Upper lobe of left lung (tissue), 6 donors: ENCODE measurements at regions not wholly inside any gene's neighbourhood (a gene's known extent, or its start where the extent isn't known, plus 50 kb on each side); places are given as distances from the start of the nearest gene placed in this dataset.

ENCODE experiments used
- ATAC-seq, 2 donors: fragments of 200-7000 bp; cut with Tn5 transposase; one replicate each; pipeline ENCODE4 v1.9.1; 2022; ENCODE audit warnings: mild to moderate bottlenecking in 2 of 2, moderate library complexity in 2 of 2; ENCODE audit not compliant: low FRiP score in 2 of 2
- DNase-seq, 2 donors: peaks; one replicate each; pipeline ENCODE4 v3.0.0-alpha.2; 2019 to 2020
- H3K27ac ChIP-seq, 4 donors: fragments of 200-600 bp; sonication (generic); one replicate each; pipeline ENCODE4 v1.5.1; 2016 to 2019
- H3K27me3 ChIP-seq, 4 donors: fragments of 200-600 bp; sonication (generic); one replicate each; pipeline ENCODE4 v1.5.1; 2017 to 2019
- H3K36me3 ChIP-seq, 4 donors: fragments of 200-600 bp; sonication (generic); one replicate each; pipeline ENCODE4 v1.5.1; 2016 to 2019
- H3K4me1 ChIP-seq, 4 donors: fragments of 200-600 bp; sonication (generic); one replicate each; pipeline ENCODE4 v1.5.1; 2018 to 2019
- H3K4me3 ChIP-seq, 4 donors: fragments of 200-600 bp; sonication (generic); one replicate each; pipeline ENCODE4 v1.5.1; 2017 to 2019; ENCODE audit warnings: mild to moderate bottlenecking in 2 of 4, moderate library complexity in 1 of 4
- H3K9me3 ChIP-seq, 4 donors: fragments of 200-600 bp; sonication (generic); one replicate each; pipeline ENCODE4 v1.5.1; 2018 to 2019
- CTCF ChIP-seq, 6 experiments: fragments of 450-650 bp in 4 of 6; fragments of 200-600 bp in 2 of 6; sonication (generic) in 2 of 6; IDR thresholded peaks; one replicate each; pipeline ENCODE4 v1.5.1; 2016 to 2019; ENCODE audit warnings: antibody characterized with exemption in 6 of 6
- EP300 ChIP-seq, 4 donors: sonication (generic); formaldehyde crosslinking; IDR thresholded peaks; one replicate each; pipeline ENCODE4 v1.5.1; 2017; ENCODE audit warnings: antibody characterized with exemption in 4 of 4, control low read depth in 2 of 4
- POLR2A ChIP-seq, 4 donors: fragments of 450-650 bp; IDR thresholded peaks; one replicate each; pipeline ENCODE4 v1.5.1; 2016 to 2017; ENCODE audit warnings: antibody characterized with exemption in 4 of 4, mild to moderate bottlenecking in 2 of 4
- POLR2AphosphoS5 ChIP-seq, 2 donors: sonication (generic); formaldehyde crosslinking; IDR thresholded peaks; one replicate each; pipeline ENCODE4 v1.5.1; 2017; ENCODE audit warnings: antibody characterized with exemption in 2 of 2
- WGBS, 2 donors: methylation state at CpG; one replicate each; pipeline ENCODE4 v1.1.5; 2017 to 2018; 5-methylcytosine and 5-hydroxymethylcytosine counted together
- donor health status: DM: no; HTN: no; CAD: no; lungs with moderate emphysema.
- donor health status: DM: no; HTN: yes; CAD: no; lungs with severe emphysema.

- Histone ChIP-seq H3K27ac (no peak overlapping the region), H3K27me3 (no peaks in the 10 kb centered on the region), H3K4me3 (no peak overlapping the region), H3K9me3 (peaks cover 0 to 33% (median 2%) of the 10 kb centered on the region in 4 donors), H3K4me1 (no peaks in the 10 kb centered on the region), H3K36me3 (no peaks in the 10 kb centered on the region)
- TF ChIP-seq POLR2AphosphoS5 (IDR thresholded peaks at IDR 0.05) (no peak), CTCF (IDR thresholded peaks at IDR 0.05) (no peak), POLR2A (IDR thresholded peaks at IDR 0.05) (no peak), EP300 (IDR thresholded peaks at IDR 0.05) (no peak)
- WGBS, 2 donors = 98% methylated on average over 2 of the region's 2 CpGs; no CpG with 5 or more reads in 1 of the 2 donors
- DNase-seq = no peak
- ATAC-seq = no peak
Measured at GRCh38 chrX:40285876-40286275, 188.1 kb upstream of the BCOR start.

- H3K27me3 ChIP-seq = no peaks in the 10 kb centered on the region
- H3K36me3 ChIP-seq = no peaks in the 10 kb centered on the region
- TF ChIP-seq POLR2AphosphoS5 (IDR thresholded peaks at IDR 0.05) = no peak
- no peak for TF ChIP-seq EP300 (IDR thresholded peaks at IDR 0.05)
- TF ChIP-seq CTCF (IDR thresholded peaks at IDR 0.05) = no peak
- no peak for TF ChIP-seq POLR2A (IDR thresholded peaks at IDR 0.05)
- DNase-seq (no peak), ATAC-seq (no peak)
- H3K4me3 ChIP-seq = no peak overlapping the region
- H3K9me3 ChIP-seq = peaks cover 0 to 26% (median 2%) of the 10 kb centered on the region in 4 donors
- H3K4me1 ChIP-seq = no peaks in the 10 kb centered on the region
- WGBS, 2 donors = 58 to 93% methylated on average over 1 of the region's 1 CpG
- no peak overlapping the region for H3K27ac ChIP-seq
Measured at GRCh38 chrX:40284852-40285251, 187.1 kb upstream of the BCOR start.

GRCh38 chrX:40283981-40284380 is 186.2 kb upstream of the BCOR start:
- 70 to 88% methylated on average over 2 of the region's 2 CpGs for WGBS, 2 donors
- H3K4me3 ChIP-seq = no peak overlapping the region
- ATAC-seq (no peak), DNase-seq (no peak)
- H3K36me3 ChIP-seq = no peaks in the 10 kb centered on the region
- no peaks in the 10 kb centered on the region for H3K4me1 ChIP-seq
- H3K27me3 ChIP-seq = no peaks in the 10 kb centered on the region
- TF ChIP-seq EP300 (IDR thresholded peaks at IDR 0.05) = no peak
- no peak for TF ChIP-seq POLR2A (IDR thresholded peaks at IDR 0.05)
- TF ChIP-seq CTCF (IDR thresholded peaks at IDR 0.05) = no peak
- TF ChIP-seq POLR2AphosphoS5 (IDR thresholded peaks at IDR 0.05) = no peak
- H3K27ac ChIP-seq = no peak overlapping the region
- H3K9me3 ChIP-seq = peaks cover 0 to 17% (median 0%) of the 10 kb centered on the region in 4 donors

GRCh38 chrX:40282946-40283660 is 185.3 kb upstream of the BCOR start:
- TF ChIP-seq POLR2AphosphoS5 (IDR thresholded peaks at IDR 0.05) (no peak), EP300 (IDR thresholded peaks at IDR 0.05) (no peak)
- Histone ChIP-seq H3K4me3 (no peak overlapping the region), H3K36me3 (no peaks in the 10 kb centered on the region), H3K9me3 (peaks cover 0 to 13% (median 0%) of the 10 kb centered on the region in 4 donors), H3K4me1 (no peaks in the 10 kb centered on the region), H3K27me3 (no peaks in the 10 kb centered on the region), H3K27ac (no peak overlapping the region)
- no peak for DNase-seq
- ATAC-seq = peak in 1 of 2 donors; percentile 63
- 79 to 84% methylated on average over 8 to 10 of the region's 10 CpGs for WGBS, 2 donors

- WGBS, 2 donors = 68 to 85% methylated on average over 4 of the region's 4 CpGs
- ATAC-seq = no peak
- H3K9me3 ChIP-seq = peaks cover 0 to 8% (median 0%) of the 10 kb centered on the region in 4 donors
- no peak overlapping the region for H3K4me3 ChIP-seq
- H3K27me3 ChIP-seq = no peaks in the 10 kb centered on the region
- no peak for DNase-seq
- no peaks in the 10 kb centered on the region for H3K4me1 ChIP-seq
- H3K27ac ChIP-seq = no peak overlapping the region
- no peaks in the 10 kb centered on the region for H3K36me3 ChIP-seq
- TF ChIP-seq POLR2AphosphoS5 (IDR thresholded peaks at IDR 0.05) = no peak
- no peak for TF ChIP-seq EP300 (IDR thresholded peaks at IDR 0.05)
- no peak for TF ChIP-seq POLR2A (IDR thresholded peaks at IDR 0.05)
- no peak for TF ChIP-seq CTCF (IDR thresholded peaks at IDR 0.05)
Measured at GRCh38 chrX:40282348-40282747, 184.6 kb upstream of the BCOR start.
